Breast epithelium (tissue), 4 donors: ENCODE measurements at regions not wholly inside any gene's neighbourhood (a gene's known extent, or its start where the extent isn't known, plus 50 kb on each side); places are given as distances from the start of the nearest gene placed in this dataset.

Experiments
- DNase-seq, 2 donors: peaks; one replicate each; pipeline ENCODE4 v3.0.0-alpha.2; 2019; ENCODE audit warnings: low spot score in 2 of 2
- H3K27ac ChIP-seq, 2 donors: fragments of 200-600 bp; sonication (generic) in 1 of 2; one replicate each; pipeline ENCODE4 v1.5.1; 2016 to 2019; ENCODE audit warnings: mild to moderate bottlenecking in 1 of 2
- H3K27me3 ChIP-seq, 2 donors: fragments of 200-600 bp; sonication (generic) in 1 of 2; one replicate each; pipeline versions ENCODE4 v1.5.1 to v1.6.0; 2017 to 2019; ENCODE audit warnings: control low read depth in 1 of 2, mild to moderate bottlenecking in 1 of 2
- H3K36me3 ChIP-seq: fragments of 200-600 bp; one replicate; pipeline ENCODE4 v1.5.1; 2019
- H3K4me1 ChIP-seq, 2 donors: fragments of 200-600 bp; sonication (generic); one replicate each; pipeline ENCODE4 v1.5.1; 2016 to 2019; ENCODE audit warnings: control low read depth in 1 of 2
- H3K4me3 ChIP-seq, 3 donors: fragments of 200-600 bp; sonication (generic); 1 replicate in 2 of 3; 2 replicates in 1 of 3; pipeline ENCODE4 v1.5.1; 2016 to 2019; ENCODE audit warnings: mild to moderate bottlenecking in 3 of 3, moderate library complexity in 2 of 3
- H3K9me3 ChIP-seq, 2 donors: fragments of 200-600 bp; sonication (generic) in 1 of 2; one replicate each; pipeline ENCODE4 v1.5.1; 2016 to 2019; ENCODE audit warnings: control low read depth in 1 of 2
- POLR2A ChIP-seq: fragments of 450-650 bp; IDR thresholded peaks from one replicate; pipeline ENCODE4 v1.6.1; 2016; ENCODE audit warnings: antibody characterized with exemption, mild to moderate bottlenecking, moderate library complexity
- POLR2AphosphoS5 ChIP-seq, 3 donors: sonication (generic); formaldehyde crosslinking; IDR thresholded peaks; one replicate each; pipeline ENCODE4 v1.6.1; 2017; ENCODE audit warnings: antibody characterized with exemption in 3 of 3
- intact Hi-C: fragments of 100-400 bp; cut with DNase I; formaldehyde crosslinking; loops from one replicate; pipeline ENCODE4 v1.15.1; 2023; ENCODE audit warnings: low total_unique reads
- TF ChIP-seq, protein P1 (sequence below), 3 donors: fragments of 450-650 bp; IDR thresholded peaks; one replicate each; pipeline ENCODE4 v1.5.1; 2016 to 2017; ENCODE audit warnings: antibody characterized with exemption in 3 of 3, mild to moderate bottlenecking in 3 of 3, moderate library complexity in 3 of 3

DNA sequence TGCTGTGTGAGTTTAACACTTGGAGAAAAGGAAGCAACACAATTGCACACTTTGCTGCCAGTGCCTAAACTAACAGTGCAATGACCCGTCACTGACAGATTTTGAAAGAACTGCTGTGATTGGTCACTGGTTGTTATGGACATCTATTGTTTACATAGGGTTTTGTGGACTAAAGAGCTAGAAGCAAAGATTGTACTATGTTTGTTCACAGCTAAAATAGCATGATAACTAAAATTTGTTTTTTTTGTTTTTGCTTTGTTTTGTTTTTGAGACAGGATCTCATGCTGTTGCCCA is 112.4 kb upstream of the GOLGA8J start:
- H3K9me3 ChIP-seq = peaks cover 0 to 10% of the 10 kb centered on the region in 2 donors
- H3K27ac ChIP-seq = no peak overlapping the region
- DNase-seq = no peak
- intact Hi-C loops = no loop called here
- no peak overlapping the region for H3K4me3 ChIP-seq
- no peaks in the 10 kb centered on the region for H3K4me1 ChIP-seq
- H3K36me3 ChIP-seq = no peaks in the 10 kb centered on the region
- H3K27me3 ChIP-seq = peaks cover 0 to 36% of the 10 kb centered on the region in 2 donors
- TF ChIP-seq, protein P1, sequence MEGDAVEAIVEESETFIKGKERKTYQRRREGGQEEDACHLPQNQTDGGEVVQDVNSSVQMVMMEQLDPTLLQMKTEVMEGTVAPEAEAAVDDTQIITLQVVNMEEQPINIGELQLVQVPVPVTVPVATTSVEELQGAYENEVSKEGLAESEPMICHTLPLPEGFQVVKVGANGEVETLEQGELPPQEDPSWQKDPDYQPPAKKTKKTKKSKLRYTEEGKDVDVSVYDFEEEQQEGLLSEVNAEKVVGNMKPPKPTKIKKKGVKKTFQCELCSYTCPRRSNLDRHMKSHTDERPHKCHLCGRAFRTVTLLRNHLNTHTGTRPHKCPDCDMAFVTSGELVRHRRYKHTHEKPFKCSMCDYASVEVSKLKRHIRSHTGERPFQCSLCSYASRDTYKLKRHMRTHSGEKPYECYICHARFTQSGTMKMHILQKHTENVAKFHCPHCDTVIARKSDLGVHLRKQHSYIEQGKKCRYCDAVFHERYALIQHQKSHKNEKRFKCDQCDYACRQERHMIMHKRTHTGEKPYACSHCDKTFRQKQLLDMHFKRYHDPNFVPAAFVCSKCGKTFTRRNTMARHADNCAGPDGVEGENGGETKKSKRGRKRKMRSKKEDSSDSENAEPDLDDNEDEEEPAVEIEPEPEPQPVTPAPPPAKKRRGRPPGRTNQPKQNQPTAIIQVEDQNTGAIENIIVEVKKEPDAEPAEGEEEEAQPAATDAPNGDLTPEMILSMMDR (IDR thresholded peaks at IDR 0.05) = no peak
- TF ChIP-seq POLR2A (no peak), POLR2AphosphoS5 (IDR thresholded peaks at IDR 0.05) (no peak)

DNA sequence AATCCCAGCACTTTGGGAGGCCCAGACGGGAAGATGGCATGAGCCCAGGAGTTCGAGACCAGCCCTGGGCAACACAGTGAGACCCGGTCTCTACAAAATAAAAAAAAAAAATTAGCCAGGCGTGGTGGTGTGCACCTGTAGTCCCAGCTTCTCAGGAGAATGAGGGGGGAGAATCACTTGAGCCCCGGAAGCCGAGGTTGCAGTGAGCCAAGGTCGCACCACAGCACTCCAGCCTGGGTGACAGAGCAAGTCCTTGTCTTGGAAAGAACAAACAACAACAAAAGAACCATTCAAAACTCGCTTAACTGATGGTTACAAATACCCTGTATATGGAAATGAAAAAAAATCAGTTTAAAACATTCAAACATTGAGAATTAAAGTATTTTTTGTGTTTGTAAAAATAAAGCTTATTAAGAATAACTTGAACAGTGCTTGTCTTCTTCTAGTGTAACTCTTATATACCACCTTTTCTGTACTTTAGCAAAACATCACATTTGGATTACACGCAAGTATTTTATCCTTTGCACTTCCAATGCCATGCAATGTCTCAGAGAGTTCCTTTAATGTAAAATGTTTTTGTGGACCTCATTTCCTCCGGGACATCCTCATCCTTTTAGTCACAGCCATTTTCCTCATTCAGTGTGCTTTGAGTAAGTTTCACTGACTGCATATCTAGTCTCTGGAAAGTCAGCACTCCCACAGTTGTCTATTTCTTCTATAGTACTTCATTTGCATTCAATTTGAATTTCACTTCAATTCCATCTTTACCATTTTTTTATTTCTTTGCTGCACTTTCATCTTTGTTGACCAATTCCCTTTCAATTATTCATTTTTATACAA is 113.0 kb upstream of the GOLGA8J start:
- H3K36me3 ChIP-seq = no peaks in the 10 kb centered on the region
- TF ChIP-seq POLR2AphosphoS5 (IDR thresholded peaks at IDR 0.05) (no peak), POLR2A (no peak)
- TF ChIP-seq, protein P1 (IDR thresholded peaks at IDR 0.05) = no peak
- no peak for DNase-seq
- peaks cover 0 to 36% of the 10 kb centered on the region in 2 donors for H3K27me3 ChIP-seq
- no peak overlapping the region for H3K27ac ChIP-seq
- intact Hi-C loops = no loop called here
- H3K4me1 ChIP-seq = no peaks in the 10 kb centered on the region
- H3K4me3 ChIP-seq = no peak overlapping the region
- peaks cover 0 to 10% of the 10 kb centered on the region in 2 donors for H3K9me3 ChIP-seq

DNA sequence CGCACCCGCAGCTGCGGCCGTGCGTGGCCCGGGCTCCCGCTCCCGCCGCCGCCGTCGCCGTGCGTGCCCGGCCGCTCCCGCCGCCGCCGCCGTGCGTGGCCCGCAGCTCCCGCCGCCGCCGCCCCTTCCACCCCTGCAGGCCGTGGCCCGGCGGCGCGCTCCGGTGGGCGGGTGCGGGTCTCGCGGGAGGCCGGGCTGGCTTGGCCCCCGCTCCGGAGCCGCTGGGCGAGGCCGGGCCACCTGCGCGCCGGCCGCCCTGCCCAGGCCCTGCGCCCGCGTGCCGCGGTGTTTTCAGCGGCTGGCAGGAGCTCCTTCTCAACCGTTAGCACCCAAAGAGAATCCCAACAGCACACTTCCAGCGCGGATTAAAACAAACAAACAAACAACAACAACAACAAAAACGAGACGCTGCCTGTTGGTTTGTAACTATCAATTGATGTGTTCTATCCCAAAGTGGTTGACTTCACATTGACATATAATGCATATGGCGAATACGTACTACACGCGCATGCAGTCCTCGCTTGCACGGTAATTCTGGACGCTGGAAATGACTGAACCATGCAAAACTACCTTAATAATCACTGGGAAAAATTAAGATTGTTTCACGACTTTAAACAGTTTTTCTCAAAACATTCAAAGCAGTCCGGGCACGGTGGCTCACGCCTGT is 113.7 kb upstream of the GOLGA8J start:
- H3K27ac ChIP-seq = no peak overlapping the region
- peaks cover 0 to 10% of the 10 kb centered on the region in 2 donors for H3K9me3 ChIP-seq

DNA sequence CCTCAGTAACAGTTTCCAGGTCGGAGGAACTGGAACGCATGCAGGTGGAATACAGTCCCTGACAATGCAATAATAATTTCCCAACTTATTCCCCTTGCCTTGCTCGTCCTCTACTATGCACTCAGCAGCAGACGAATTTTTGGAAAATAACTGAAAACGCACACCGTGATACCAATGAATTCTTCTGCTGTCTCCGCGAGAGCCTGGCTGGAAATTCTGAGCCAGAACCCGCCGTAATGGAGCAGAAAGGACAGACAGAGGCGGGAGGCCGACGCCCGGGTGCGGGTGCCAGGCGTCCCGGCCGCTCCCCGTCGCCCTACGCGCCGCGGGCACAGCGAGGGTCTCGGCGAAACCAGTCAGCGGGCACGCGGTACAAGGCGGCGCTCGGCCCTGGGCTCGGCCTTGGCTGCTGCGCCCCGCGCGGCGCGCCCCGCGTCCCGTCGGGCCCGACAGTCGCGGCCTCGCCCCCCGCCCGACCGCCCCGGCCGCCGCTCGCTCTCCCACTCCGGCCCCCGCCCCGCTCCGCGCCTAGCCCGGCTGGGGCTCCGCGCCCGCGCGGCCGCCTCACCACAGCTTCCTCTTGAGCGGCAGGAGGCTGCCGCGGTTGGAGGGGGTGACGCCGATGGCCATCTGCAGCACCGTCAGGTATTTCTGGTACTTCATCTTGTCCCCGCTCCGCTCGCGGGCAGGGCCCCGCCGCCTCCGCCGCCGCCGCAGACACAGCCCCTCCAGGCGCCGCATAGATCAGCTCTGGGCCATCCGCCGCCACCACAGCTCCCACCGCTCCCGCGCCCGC is 114.5 kb upstream of the GOLGA8J start:
- no peak overlapping the region for H3K27ac ChIP-seq
- TF ChIP-seq POLR2AphosphoS5 (IDR thresholded peaks at IDR 0.05) = no peak
- TF ChIP-seq, protein P1 (IDR thresholded peaks at IDR 0.05) = no peak
- no peak for TF ChIP-seq POLR2A
- H3K9me3 ChIP-seq = peaks cover 0 to 10% of the 10 kb centered on the region in 2 donors
- H3K36me3 ChIP-seq = no peaks in the 10 kb centered on the region
- intact Hi-C loops = no loop called here
- DNase-seq = no peak
- H3K27me3 ChIP-seq = peaks cover 0 to 36% of the 10 kb centered on the region in 2 donors
- no peaks in the 10 kb centered on the region for H3K4me1 ChIP-seq
- peak overlapping the region; percentile 22 to 62 (median 36) for H3K4me3 ChIP-seq

More for the DNA sequence above, 113.7 kb upstream of the GOLGA8J start:
- TF ChIP-seq POLR2A (no peak), POLR2AphosphoS5 (IDR thresholded peaks at IDR 0.05) (no peak)
- TF ChIP-seq, protein P1 (IDR thresholded peaks at IDR 0.05) = no peak
- intact Hi-C loops = no loop called here
- H3K4me3 ChIP-seq = peak overlapping the region in 2 of 3 donors; percentile 36 to 62
- DNase-seq = no peak
- H3K4me1 ChIP-seq = no peaks in the 10 kb centered on the region
- no peaks in the 10 kb centered on the region for H3K36me3 ChIP-seq
- peaks cover 0 to 36% of the 10 kb centered on the region in 2 donors for H3K27me3 ChIP-seq
